DND-41 (cell line): ENCODE measurements at regions not wholly inside any gene's neighbourhood (a gene's known extent, or its start where the extent isn't known, plus 50 kb on each side); places are given as distances from the start of the nearest gene placed in this dataset.

ENCODE experiments used
- CTCF ChIP-seq: IDR thresholded peaks from 2 replicates; pipeline ENCODE4 v1.5.1; 2012; ENCODE audit warnings: borderline replicate concordance, low read length, moderate library complexity, mild to moderate bottlenecking; ENCODE audit not compliant: poor library complexity, severe bottlenecking; ENCODE audit errors: extremely low read depth
- EZH2 ChIP-seq: IDR thresholded peaks from 3 replicates; pipeline ENCODE4 v1.6.1; 2012; ENCODE audit warnings: borderline replicate concordance, low read depth, mild to moderate bottlenecking, moderate library complexity, low read length, inconsistent platforms; ENCODE audit not compliant: severe bottlenecking

- TF ChIP-seq CTCF (no peak), EZH2 (no peak)
These were observed 730.2 kb upstream of the GJE1 start for GRCh38 chr6:141402489-141402888.
